H1 (cell line): ENCODE measurements at regions not wholly inside any gene's neighbourhood (a gene's known extent, or its start where the extent isn't known, plus 50 kb on each side); places are given as distances from the start of the nearest gene placed in this dataset.

Experiments
- CTCF ChIA-PET: fragments of 300-600 bp; sonication (Branson Sonifier 250); formaldehyde crosslinking; loops from one replicate; lab custom pipeline; 2021; ENCODE audit not compliant: partially characterized antibody; lab: Charles Lee
- POLR2A ChIA-PET: fragments of 300-600 bp; sonication (Branson Sonifier 250); formaldehyde crosslinking; loops from one replicate; lab custom pipeline; 2021; ENCODE audit warnings: inconsistent platforms; ENCODE audit not compliant: partially characterized antibody; lab: Charles Lee
- DNase-seq, 2 experiments: peaks; one replicate each; pipeline versions ENCODE4 v3.0.0 to v3.0.0-alpha.2; 2010 to 2022; ENCODE audit warnings: low spot score in 2 of 2, low read depth in 1 of 2, mixed read lengths in 1 of 2
- FAIRE-seq: peaks from 2 replicates; lab custom pipeline; 2011; peaks lifted over from hg19 to GRCh38; lab: Jason Lieb, UNC
- H2AFZ ChIP-seq: 2 replicates; pipeline ENCODE4 v1.8.1; 2012; ENCODE audit warnings: low read length, inconsistent platforms
- H2AK5ac ChIP-seq: 2 replicates; pipeline ENCODE4 v1.6.1; 2013; ENCODE audit warnings: low read depth, low read length
- H2BK120ac ChIP-seq: replicated peaks from 2 replicates; pipeline ENCODE3; 2013; ENCODE audit warnings: low read depth, low read length, inconsistent platforms
- H2BK12ac ChIP-seq: 2 replicates; pipeline ENCODE4 v1.6.1; 2013; ENCODE audit warnings: low read depth, low read length
- H2BK15ac ChIP-seq: 2 replicates; pipeline ENCODE4 v1.6.1; 2013; ENCODE audit warnings: low read length
- H2BK20ac ChIP-seq: 2 replicates; pipeline ENCODE4 v1.6.1; 2013; ENCODE audit warnings: low read length
- H2BK5ac ChIP-seq: 2 replicates; pipeline ENCODE4 v1.6.1; 2013; ENCODE audit warnings: low read depth, low read length
- H3K14ac ChIP-seq: 2 replicates; pipeline ENCODE4 v1.6.1; 2013; ENCODE audit warnings: inconsistent platforms; ENCODE audit not compliant: insufficient read length
- H3K18ac ChIP-seq: 2 replicates; pipeline ENCODE4 v1.6.1; 2013; ENCODE audit warnings: low read length; ENCODE audit errors: extremely low read depth
- H3K23ac ChIP-seq: 2 replicates; pipeline ENCODE4 v1.6.1; 2013; ENCODE audit warnings: inconsistent platforms; ENCODE audit not compliant: insufficient read length
- H3K23me2 ChIP-seq: 2 replicates; pipeline ENCODE4 v1.6.1; 2013; ENCODE audit warnings: low read depth, low read length
- H3K27ac ChIP-seq: 2 replicates; pipeline ENCODE4 v1.6.1; 2011; ENCODE audit warnings: low read depth, low read length, inconsistent platforms
- H3K27me3 ChIP-seq, 4 experiments: replicated peaks in 1 of 4; 1 replicate in 1 of 4; 2 replicates in 3 of 4; pipeline versions ENCODE4 v1.6.1 to v1.8.1; 2011 to 2013; ENCODE audit warnings: low read length in 3 of 4, mild to moderate bottlenecking in 3 of 4, inconsistent platforms in 2 of 4, mixed read lengths in 2 of 4, moderate library complexity in 1 of 4; ENCODE audit not compliant: control insufficient read depth in 3 of 4, insufficient read depth in 3 of 4; ENCODE audit errors: extremely low read depth in 1 of 4
- H3K36me3 ChIP-seq, 4 experiments: 2 replicates each; pipeline versions ENCODE4 v1.6.1 to v1.8.1; 2011 to 2013; ENCODE audit warnings: mild to moderate bottlenecking in 4 of 4, low read length in 3 of 4, moderate library complexity in 2 of 4, control low read depth in 1 of 4, inconsistent platforms in 1 of 4; ENCODE audit not compliant: insufficient read depth in 4 of 4, control insufficient read depth in 2 of 4
- H3K4ac ChIP-seq: replicated peaks from 2 replicates; pipeline ENCODE3; 2013; ENCODE audit warnings: low read length, low read depth, mixed read lengths, inconsistent platforms; ENCODE audit not compliant: insufficient read length
- H3K4me1 ChIP-seq, 4 experiments: replicated peaks in 1 of 4; 1 replicate in 1 of 4; 2 replicates in 3 of 4; pipeline versions ENCODE4 v1.6.1 to v1.8.1; 2011 to 2013; ENCODE audit warnings: low read length in 3 of 4, inconsistent platforms in 2 of 4, mixed read lengths in 1 of 4; ENCODE audit not compliant: insufficient read depth in 4 of 4, control insufficient read depth in 3 of 4
- H3K4me2 ChIP-seq, 2 experiments: 2 replicates each; pipeline versions ENCODE4 v1.6.1 to v1.8.1; 2011 to 2013; ENCODE audit warnings: low read depth in 2 of 2, low read length in 2 of 2, control low read depth in 1 of 2, inconsistent platforms in 1 of 2, mild to moderate bottlenecking in 1 of 2; ENCODE audit not compliant: insufficient read depth in 1 of 2
- H3K4me3 ChIP-seq, 4 experiments: fragments of 200-600, 300-600 bp in 1 of 4; sonication (generic), shearing (Covaris generic), sonication (Bioruptor Twin) in 1 of 4; 2 replicates each; pipeline versions ENCODE4 v1.5.1 to v1.8.1; 2011 to 2016; ENCODE audit warnings: low read length in 4 of 4, low read depth in 3 of 4, control low read depth in 2 of 4, inconsistent platforms in 2 of 4, mild to moderate bottlenecking in 2 of 4, mixed read lengths in 1 of 4, moderate library complexity in 1 of 4; ENCODE audit not compliant: insufficient read depth in 2 of 4; ENCODE audit errors: extremely low read depth in 1 of 4
- H3K56ac ChIP-seq: replicated peaks from 2 replicates; pipeline ENCODE3; 2013; ENCODE audit warnings: low read depth, mild to moderate bottlenecking, mixed read lengths, low read length, inconsistent platforms; ENCODE audit not compliant: insufficient read length
- H3K79me1 ChIP-seq: 2 replicates; pipeline ENCODE4 v1.6.1; 2013; ENCODE audit warnings: low read depth, low read length, control low read depth
- H3K79me2 ChIP-seq, 2 experiments: 2 replicates each; pipeline versions ENCODE4 v1.6.1 to v1.8.1; 2012 to 2013; ENCODE audit warnings: low read length in 2 of 2, mild to moderate bottlenecking in 2 of 2, inconsistent platforms in 1 of 2; ENCODE audit not compliant: insufficient read depth in 2 of 2, control insufficient read depth in 1 of 2
- H3K9ac ChIP-seq, 4 experiments: replicated peaks in 1 of 4; 1 replicate in 1 of 4; 2 replicates in 3 of 4; pipeline versions ENCODE4 v1.6.1 to v1.8.1; 2011 to 2013; ENCODE audit warnings: low read depth in 3 of 4, low read length in 3 of 4, control low read depth in 2 of 4, mild to moderate bottlenecking in 2 of 4, moderate library complexity in 2 of 4, inconsistent platforms in 1 of 4; ENCODE audit errors: extremely low read depth in 1 of 4
- H3K9me3 ChIP-seq, 2 experiments: 2 replicates each; pipeline versions ENCODE4 v1.6.1 to v1.8.1; 2012 to 2013; ENCODE audit warnings: mild to moderate bottlenecking in 2 of 2, moderate library complexity in 2 of 2, control low read depth in 1 of 2, inconsistent platforms in 1 of 2, low read depth in 1 of 2, low read length in 1 of 2, mixed read lengths in 1 of 2; ENCODE audit not compliant: insufficient read depth in 2 of 2
- H4K20me1 ChIP-seq, 2 experiments: replicated peaks in 1 of 2; 2 replicates each; pipeline versions ENCODE3 to v1.8.1; 2011 to 2013; ENCODE audit warnings: inconsistent platforms in 2 of 2, low read length in 2 of 2, mild to moderate bottlenecking in 1 of 2; ENCODE audit not compliant: insufficient read depth in 2 of 2, control insufficient read depth in 1 of 2
- H4K5ac ChIP-seq: 2 replicates; pipeline ENCODE4 v1.6.1; 2013; ENCODE audit warnings: low read length, low read depth, mixed read lengths, inconsistent platforms; ENCODE audit not compliant: insufficient read length
- H4K8ac ChIP-seq: 2 replicates; pipeline ENCODE4 v1.8.0; 2013; ENCODE audit warnings: mild to moderate bottlenecking, moderate library complexity, low read length, inconsistent platforms; ENCODE audit not compliant: insufficient read depth; ENCODE audit errors: extremely low read depth
- H4K91ac ChIP-seq: replicated peaks from 2 replicates; pipeline ENCODE3; 2013; ENCODE audit warnings: low read length, mixed read lengths, inconsistent platforms; ENCODE audit not compliant: insufficient read length
- BCL11A ChIP-seq, 2 experiments: IDR thresholded peaks; one replicate each; pipeline ENCODE4 v1.6.1; 2011; ENCODE audit warnings: low read depth in 2 of 2, low read length in 2 of 2, mild to moderate bottlenecking in 2 of 2
- CHD1 ChIP-seq: IDR thresholded peaks from 2 replicates; pipeline ENCODE4 v1.6.1; 2012; ENCODE audit warnings: low read depth, low read length, improper control_type of control experiment
- CHD2 ChIP-seq: IDR thresholded peaks from 2 replicates; pipeline ENCODE4 v1.6.1; 2012; ENCODE audit warnings: low read length, improper control_type of control experiment
- CREB1 ChIP-seq: IDR thresholded peaks from 2 replicates; pipeline ENCODE4 v1.6.1; 2012; ENCODE audit warnings: inconsistent platforms
- HDAC2 ChIP-seq, 2 experiments: fragments of 300-600 bp in 1 of 2; sonication (generic) in 1 of 2; IDR thresholded peaks; 2 replicates each; pipeline ENCODE4 v1.6.1; 2011 to 2012; ENCODE audit warnings: low read depth in 2 of 2, low read length in 2 of 2, mild to moderate bottlenecking in 2 of 2, moderate library complexity in 2 of 2, borderline replicate concordance in 1 of 2, inconsistent platforms in 1 of 2
- HDAC6 ChIP-seq: IDR thresholded peaks from one replicate; pipeline ENCODE4 v1.7.1; 2012; ENCODE audit warnings: low read depth, mild to moderate bottlenecking, inconsistent platforms, low read length, moderate library complexity
- KDM1A ChIP-seq: fragments of 200-600, 300-600 bp; sonication (generic); IDR thresholded peaks from 2 replicates; pipeline ENCODE4 v1.7.1; 2016; ENCODE audit warnings: mild to moderate bottlenecking, low read length, borderline replicate concordance
- NANOG ChIP-seq: IDR thresholded peaks from 2 replicates; pipeline ENCODE4 v1.6.1; 2011; ENCODE audit warnings: low read length, low read depth, mild to moderate bottlenecking, inconsistent platforms; ENCODE audit not compliant: insufficient read depth, poor library complexity, severe bottlenecking
- RBBP5 ChIP-seq: IDR thresholded peaks from 2 replicates; pipeline ENCODE4 v1.7.1; 2012; ENCODE audit warnings: low read depth, mild to moderate bottlenecking, inconsistent platforms, low read length, moderate library complexity, borderline replicate concordance
- RNF2 ChIP-seq: fragments of 200-900, 300-1000 bp; sonication (generic); IDR thresholded peaks from 2 replicates; pipeline ENCODE4 v1.7.1; 2016; ENCODE audit warnings: borderline replicate concordance, low read depth, mild to moderate bottlenecking, antibody characterized with exemption, low read length; ENCODE audit not compliant: poor library complexity, severe bottlenecking; ENCODE audit errors: missing control alignments
- SAP30 ChIP-seq: fragments of 300-600 bp; sonication (generic); IDR thresholded peaks from 2 replicates; pipeline ENCODE4 v1.7.1; 2012; ENCODE audit warnings: low read length, moderate library complexity, mild to moderate bottlenecking, inconsistent platforms; ENCODE audit not compliant: insufficient read depth, insufficient replicate concordance
- SIN3A ChIP-seq, 2 experiments: IDR thresholded peaks in 1 of 2; conservative IDR thresholded peaks in 1 of 2; 2 replicates each; pipeline ENCODE4 v1.6.1; 2011 to 2012; ENCODE audit warnings: low read length in 2 of 2, improper control_type of control experiment in 1 of 2, low read depth in 1 of 2, mild to moderate bottlenecking in 1 of 2
- SIX5 ChIP-seq: IDR thresholded peaks from 2 replicates; pipeline ENCODE4 v1.6.1; 2011; ENCODE audit warnings: mild to moderate bottlenecking, low read depth, low read length
- WGBS, 2 experiments: shearing (Covaris generic) in 1 of 2; methylation state at CpG; one replicate each; pipeline versions ENCODE4 v1.1.6 to v1.1.7; 2013 to 2015; ENCODE audit warnings: low lambda C conversion rate in 2 of 2, mixed read lengths in 2 of 2, inconsistent platforms in 1 of 2, low coverage in 1 of 2, missing lambda C conversion rate in 1 of 2; ENCODE audit not compliant: insufficient replicate concordance in 2 of 2, insufficient coverage in 1 of 2, insufficient read length in 1 of 2; ENCODE audit errors: extremely low coverage in 1 of 2, missing lambda C conversion rate in 1 of 2; 5-methylcytosine and 5-hydroxymethylcytosine counted together

GRCh38 chr3:7881946-7882345 lies 619.7 kb upstream of the LMCD1 start:
- no peaks in the 10 kb centered on the region for H4K20me1 ChIP-seq
- H2BK12ac ChIP-seq, result no peak overlapping the region
- no peak overlapping the region for H4K5ac ChIP-seq
- H4K91ac ChIP-seq, result no peak overlapping the region
- no peak overlapping the region for H3K14ac ChIP-seq
- ChIA-PET CTCF (no interaction called here), POLR2A (no interaction called here)
- no peaks in the 10 kb centered on the region for H3K9me3 ChIP-seq
- no peak overlapping the region for H4K8ac ChIP-seq
- FAIRE-seq (no peak), DNase-seq (no peak)
- no peak overlapping the region for H2BK20ac ChIP-seq
- WGBS, 2 experiments, result 92% methylated on average over 2 of the region's 2 CpGs; no CpG with 5 or more reads in 1 of the 2 experiments
- H2BK120ac ChIP-seq, result no peak overlapping the region
- H3K27me3 ChIP-seq, result no peaks in the 10 kb centered on the region
- no peak overlapping the region for H2BK15ac ChIP-seq
- no peak overlapping the region for H3K4me3 ChIP-seq
- H3K23me2 ChIP-seq, result no peaks in the 10 kb centered on the region
- H3K4me2 ChIP-seq, result no peak overlapping the region
- no peak overlapping the region for H3K23ac ChIP-seq
- no peak overlapping the region for H3K27ac ChIP-seq
- H3K4me1 ChIP-seq, result no peaks in the 10 kb centered on the region
- no peak overlapping the region for H3K56ac ChIP-seq
- no peaks in the 10 kb centered on the region for H3K36me3 ChIP-seq
- H3K79me2 ChIP-seq, result no peaks in the 10 kb centered on the region
- no peak overlapping the region for H3K4ac ChIP-seq
- H2AK5ac ChIP-seq, result no peak overlapping the region
- no peak overlapping the region for H2AFZ ChIP-seq
- no peak overlapping the region for H3K9ac ChIP-seq
- no peak overlapping the region for H3K18ac ChIP-seq
- H3K79me1 ChIP-seq, result no peaks in the 10 kb centered on the region
- no peak overlapping the region for H2BK5ac ChIP-seq
- TF ChIP-seq CREB1, result no peak
- no peak for TF ChIP-seq SIX5
- no peak for TF ChIP-seq RNF2
- no peak for TF ChIP-seq KDM1A
- TF ChIP-seq CHD2, result no peak
- TF ChIP-seq SAP30, result no peak
- TF ChIP-seq HDAC2 (IDR thresholded peaks at IDR 0.05; ENCODE audit: borderline replicate concordance in 1 of 2, low read depth in 2 of 2, low read length in 2 of 2), result no peak
- TF ChIP-seq NANOG, result no peak
- TF ChIP-seq SIN3A (conservative IDR thresholded peaks at IDR 0.05 in 1 of 2, IDR thresholded peaks at IDR 0.05 in 1 of 2; ENCODE audit: low read depth in 1 of 2, low read length in 2 of 2), result no peak
- TF ChIP-seq HDAC6, result no peak
- no peak for TF ChIP-seq RBBP5
- TF ChIP-seq BCL11A (IDR thresholded peaks at IDR 0.05; ENCODE audit: low read depth in 2 of 2, low read length in 2 of 2), result no peak
- no peak for TF ChIP-seq CHD1
